GM21576 (cell line): ENCODE measurements at regions not wholly inside any gene's neighbourhood (a gene's known extent, or its start where the extent isn't known, plus 50 kb on each side); places are given as distances from the start of the nearest gene placed in this dataset.

Experiments used
- ATAC-seq: cut with Tn5 transposase; IDR thresholded peaks from one replicate; pipeline ENCODE4 v1.9.1; 2021; ENCODE audit warnings: mild to moderate bottlenecking, moderate library complexity; ENCODE audit not compliant: unreplicated experiment

DNA sequence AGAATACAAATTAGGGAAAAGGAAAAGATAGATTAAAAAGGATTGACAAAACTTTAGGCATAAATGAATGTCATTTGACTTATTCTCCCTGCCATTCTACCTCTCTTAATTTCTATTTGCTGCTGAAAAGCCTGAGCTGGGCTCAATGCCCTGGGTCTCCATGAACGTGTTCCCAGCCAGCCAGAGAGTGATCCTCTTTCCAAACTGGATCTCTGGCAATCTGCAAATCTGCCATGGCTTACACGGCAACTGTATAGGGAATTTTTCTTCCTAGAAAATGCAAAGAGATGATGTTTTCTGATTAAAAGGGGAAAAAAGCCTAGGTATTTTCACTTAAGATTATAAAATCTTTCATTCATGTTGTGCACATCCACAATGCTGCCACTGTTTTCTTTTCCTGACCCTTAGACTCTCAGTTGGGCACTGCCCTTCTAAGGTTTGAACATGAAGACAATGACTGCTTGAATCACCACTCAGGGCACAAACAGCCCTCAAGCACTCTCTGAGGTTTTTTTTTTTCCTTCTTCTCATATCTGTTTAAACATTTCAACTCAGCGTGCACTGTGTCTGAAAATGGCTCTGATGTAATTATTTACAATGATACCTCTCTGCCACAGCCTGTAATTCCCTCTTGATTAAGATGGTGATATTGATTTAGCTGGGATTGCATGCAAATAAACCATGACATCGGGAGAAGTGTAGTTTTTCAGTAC lies 60.3 kb downstream of the DACT1 start:
- no peak for ATAC-seq

DNA sequence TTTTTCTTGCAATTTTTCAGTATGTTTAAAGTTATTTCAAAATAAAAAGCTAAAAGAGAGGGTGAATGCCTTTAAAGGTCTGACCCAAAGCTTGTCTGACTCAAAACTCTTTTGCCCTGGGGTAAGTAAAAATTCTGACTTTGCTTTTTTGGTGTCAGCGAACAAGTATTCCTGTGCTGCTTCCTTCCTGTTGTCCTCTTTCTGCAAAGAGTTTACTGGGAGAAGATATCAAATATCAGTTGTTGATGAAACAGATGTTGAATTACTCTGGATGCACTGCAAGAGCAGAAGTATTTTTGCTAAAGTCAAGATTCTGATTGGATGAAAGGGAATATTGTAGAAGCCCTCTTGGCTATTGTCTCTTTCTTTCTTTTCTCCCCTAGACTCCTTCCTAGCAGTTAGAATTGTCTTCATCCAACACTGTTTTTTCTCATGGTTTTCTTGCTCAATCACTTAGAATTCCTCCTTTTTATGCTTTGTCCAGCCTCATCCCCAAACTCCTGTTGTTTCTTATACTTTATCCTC lies 62.0 kb downstream of the DACT1 start:
- no peak for ATAC-seq

DNA sequence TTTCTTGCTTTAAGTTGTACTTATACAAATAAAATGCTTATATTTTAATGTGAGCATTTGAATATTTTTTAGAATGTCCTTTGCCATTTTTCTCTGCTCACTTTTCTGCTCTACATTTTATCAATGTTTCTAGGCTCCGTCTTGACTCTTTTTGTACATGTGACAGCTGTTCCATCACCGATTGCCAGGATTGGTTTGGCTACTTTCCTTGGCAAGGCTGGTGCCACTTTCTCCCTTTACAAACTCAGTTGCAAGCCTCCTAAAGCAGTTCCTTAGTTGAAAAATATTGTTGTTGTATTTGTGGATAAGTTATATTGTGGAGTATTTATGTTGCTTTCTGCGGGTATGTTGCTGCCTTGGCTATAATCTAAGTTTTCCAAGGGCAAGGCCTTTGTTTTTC lies 63.4 kb downstream of the DACT1 start:
- ATAC-seq = no peak

DNA sequence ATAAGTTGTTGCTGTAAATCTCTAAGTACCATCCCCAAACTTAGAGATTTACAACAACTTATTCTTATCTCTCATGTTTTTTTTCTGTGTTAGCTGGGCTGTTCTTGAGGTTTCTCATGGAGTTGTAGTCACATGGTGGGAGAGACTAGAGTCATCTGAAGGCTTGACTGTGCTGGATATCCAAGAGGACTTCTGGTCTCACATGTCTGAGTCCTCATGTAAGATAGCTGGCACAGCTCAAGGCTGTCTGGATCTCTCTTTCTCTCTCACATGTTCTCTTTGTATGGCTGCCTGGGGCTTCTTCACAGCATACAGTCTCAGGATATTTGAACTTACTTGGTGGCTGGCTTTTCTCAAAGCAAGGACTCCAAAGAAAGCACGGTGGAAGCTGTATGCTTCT lies 63.8 kb downstream of the DACT1 start:
- ATAC-seq = no peak

DNA sequence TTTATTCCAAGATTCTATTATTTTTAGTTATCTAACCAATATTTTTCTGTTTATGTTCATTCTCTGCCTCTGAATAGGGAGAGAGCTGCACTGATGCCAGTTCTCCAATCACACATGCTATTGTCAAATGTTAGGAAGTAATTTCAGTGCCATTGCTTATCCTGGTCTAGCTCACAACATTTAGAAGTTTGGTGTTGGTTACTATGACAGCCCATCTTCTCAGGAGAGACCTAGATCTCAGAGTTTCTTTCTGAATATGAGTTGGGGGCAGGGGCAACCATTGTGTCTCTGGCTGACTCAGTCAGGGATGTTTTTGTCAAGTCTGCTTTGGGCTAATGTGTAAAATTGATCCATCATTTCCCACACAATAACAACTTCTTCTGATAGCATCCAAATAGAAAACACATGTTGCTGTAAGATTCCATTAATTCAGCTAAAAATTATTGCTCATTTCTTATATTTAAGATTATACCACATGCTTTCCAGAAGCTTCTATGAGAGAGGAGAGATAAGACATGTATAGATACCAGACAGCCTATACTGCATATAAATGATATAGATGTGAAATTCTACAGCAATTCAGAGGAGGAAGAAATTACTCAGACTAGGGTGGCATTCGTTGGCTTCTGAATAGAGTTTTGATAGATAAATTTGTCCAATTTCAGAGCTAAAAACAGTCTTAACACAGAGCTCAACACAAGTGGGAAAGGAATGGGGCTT lies 64.8 kb downstream of the DACT1 start:
- no peak for ATAC-seq

DNA sequence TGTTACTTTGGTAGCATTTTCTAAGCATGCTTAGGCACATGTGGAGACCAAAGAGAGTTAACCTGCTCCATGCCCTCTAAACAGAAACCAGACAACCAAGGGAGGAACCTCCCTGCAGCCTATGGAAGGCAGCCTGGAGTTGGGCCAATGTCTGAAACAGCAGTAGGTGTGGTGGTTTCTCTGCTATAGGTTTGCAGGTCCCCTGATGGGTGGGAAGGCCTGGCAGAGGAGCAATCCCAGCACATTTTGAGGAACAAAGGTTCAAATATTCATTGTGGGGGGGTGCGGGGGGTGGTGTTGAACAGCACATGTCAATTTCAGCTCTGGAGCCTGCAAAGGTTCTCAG lies 65.4 kb downstream of the DACT1 start:
- no peak for ATAC-seq

DNA sequence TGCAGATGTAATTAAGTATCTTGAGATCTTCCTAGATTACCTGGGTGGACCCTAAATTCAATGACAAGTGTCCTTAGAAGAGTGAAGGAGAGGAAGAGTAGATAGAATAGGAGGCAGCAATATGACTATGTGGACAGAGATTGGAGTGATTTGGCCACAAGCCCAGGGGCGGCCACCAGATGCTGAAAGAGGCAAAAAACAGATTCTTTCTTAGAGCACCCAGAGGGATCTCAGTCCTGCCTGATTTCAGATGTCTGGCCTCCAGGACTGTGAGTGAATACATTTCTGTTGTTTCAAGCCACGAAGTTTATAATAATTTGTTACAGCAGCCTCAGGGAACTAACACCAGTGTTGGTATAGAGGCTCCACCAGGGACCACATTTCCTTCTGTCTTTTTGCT lies 67.3 kb downstream of the DACT1 start:
- no peak for ATAC-seq

DNA sequence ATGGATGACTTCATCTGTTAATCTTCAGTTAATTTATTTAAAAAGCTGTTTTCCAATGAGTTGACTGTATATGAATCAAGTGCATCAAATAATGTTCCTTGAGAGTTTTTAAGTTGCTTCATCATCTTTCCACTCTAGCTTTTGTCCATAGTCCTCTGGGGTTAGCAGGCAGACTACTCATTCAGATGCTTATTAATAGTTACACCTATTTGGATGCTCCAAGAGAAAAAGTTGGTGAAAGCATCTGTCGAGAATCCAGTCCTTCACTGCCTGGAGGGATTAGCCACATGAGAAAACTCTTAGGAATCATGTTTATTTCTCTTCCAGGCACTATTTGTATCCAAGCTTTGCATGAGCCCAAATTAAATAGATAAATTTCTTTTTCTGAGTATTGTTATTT lies 70.2 kb downstream of the DACT1 start:
- no peak for ATAC-seq

DNA sequence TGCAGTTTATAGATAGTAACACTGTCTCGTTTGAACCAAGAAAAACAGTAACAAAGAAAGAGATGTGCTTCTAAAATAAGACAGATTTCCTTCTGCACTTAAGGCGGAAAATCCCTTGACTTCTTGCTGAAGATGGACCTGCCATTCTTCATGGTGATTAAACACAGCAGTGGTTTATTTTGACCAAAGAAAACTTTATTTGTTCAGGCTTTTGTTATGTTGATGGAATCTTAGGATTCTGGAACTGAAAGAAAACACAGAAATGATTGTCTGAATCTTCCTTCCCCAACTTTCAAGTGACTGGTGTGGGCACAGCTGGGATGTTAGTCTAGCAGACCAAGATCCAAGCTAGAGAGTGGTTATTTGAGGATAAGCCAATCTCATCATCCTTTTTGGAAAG lies 72.2 kb downstream of the DACT1 start:
- ATAC-seq = no peak

DNA sequence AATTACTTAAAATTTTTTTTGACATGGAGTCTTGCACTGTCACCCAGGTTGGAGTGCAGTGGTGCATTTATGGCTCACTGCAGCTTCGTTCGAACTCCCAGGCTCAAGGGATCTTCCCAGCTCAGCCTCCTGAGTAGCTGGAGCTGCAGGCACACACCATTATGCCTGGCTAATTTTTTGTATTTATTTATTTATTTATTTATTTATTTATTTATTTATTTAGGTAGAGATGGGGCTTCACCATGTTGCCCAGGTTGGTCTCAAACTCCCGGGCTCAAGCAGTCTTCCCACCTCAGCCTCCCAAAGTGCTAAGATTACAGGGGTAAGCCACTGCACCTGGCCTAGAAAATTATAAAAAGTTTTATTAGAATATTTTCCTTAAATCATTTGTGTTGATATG lies 73.6 kb downstream of the DACT1 start:
- ATAC-seq = no peak

DNA sequence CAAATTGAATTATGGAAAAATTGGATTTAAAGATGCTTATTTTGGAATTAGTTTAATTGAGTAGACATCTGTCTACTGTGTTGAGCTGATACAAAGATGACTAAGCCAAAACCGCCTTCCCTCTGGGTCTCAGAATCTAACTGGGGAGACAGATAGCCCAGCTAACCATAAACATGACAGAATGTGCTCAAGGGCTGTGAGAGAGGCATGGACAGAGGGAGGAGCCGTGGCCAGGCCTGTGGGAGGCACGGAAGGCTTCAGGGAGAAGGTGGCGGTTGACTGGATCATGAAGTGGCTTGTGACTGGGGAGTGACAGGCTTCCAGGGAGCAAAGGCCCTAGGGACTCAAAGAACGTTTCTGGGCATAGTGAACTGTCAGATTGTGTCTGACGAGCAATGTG lies 74.6 kb downstream of the DACT1 start:
- ATAC-seq = no peak

DNA sequence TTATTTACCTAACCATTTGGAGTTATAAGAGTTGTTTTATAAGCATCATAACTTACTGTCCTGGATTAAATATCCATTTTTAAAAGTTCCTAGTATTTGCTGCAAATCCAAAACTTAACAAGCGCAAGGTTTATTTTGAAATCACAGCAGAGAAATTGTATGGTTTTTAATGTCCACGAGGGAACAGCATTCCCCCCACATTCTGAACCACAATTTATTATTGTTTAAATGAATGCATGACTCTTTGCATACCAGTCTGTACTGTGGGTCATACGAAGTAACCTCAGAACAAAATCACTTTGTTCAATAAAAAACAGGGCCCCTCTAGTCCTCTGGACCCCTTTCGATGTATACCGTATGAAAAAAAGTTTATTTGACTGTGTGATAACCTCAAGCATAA lies 75.9 kb downstream of the DACT1 start:
- ATAC-seq = no peak

DNA sequence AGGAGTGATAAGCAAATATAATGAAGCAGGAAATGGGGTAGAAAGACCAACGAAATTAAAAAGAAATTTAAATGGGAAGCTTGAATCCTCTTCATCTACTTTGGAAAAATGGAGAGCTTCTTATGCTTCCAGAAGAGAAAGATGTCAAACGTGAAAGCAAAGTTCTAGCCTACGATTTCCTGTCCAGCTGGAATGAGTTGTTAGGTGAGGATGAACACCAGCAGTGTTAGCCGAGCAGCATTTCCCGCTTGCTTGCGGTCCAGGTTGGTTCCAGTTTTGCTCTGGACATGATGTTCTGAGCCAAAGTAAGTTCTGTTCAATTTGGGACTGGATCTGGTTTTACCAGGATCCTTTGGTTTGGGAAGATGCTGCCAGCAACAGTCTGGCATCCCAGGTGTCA lies 78.9 kb downstream of the DACT1 start:
- no peak for ATAC-seq

DNA sequence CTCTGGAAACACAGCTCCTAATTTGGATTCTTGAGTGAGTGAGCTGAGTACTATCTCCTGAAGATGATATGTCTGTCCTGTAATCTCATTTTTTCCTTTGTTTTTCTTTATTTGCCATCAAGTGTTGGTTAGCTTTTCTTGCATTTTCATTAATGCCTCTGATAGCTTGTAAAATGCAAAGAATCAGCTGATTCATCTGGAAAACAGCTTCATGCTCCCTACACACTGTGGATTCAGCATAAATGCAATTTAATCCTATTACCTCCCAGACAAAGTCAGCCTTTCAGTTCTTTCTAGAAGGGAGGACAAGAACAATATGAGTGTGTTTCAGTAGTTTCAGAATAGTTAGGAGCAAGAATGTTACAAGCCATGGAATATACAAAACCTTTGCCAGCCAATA lies 79.4 kb downstream of the DACT1 start:
- ATAC-seq = no peak

DNA sequence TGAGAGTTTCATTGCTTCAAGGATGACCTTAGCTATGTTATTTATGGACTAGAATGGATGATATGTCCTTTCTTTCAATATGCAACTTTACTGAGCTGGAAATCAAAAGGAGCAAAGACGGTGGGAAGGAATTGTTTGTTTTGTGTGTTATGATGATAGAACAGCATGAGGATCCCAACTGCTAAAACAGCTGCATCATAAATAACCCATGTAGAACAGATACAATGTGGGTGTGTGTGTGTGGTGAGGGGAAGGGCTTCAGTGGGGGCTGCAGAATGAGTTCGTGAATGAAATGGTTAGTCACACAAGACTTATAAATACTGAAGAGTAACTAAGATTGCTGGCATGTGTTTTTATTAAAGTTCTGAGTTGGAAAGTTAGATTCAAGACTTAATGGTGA lies 80.1 kb downstream of the DACT1 start:
- ATAC-seq = no peak

DNA sequence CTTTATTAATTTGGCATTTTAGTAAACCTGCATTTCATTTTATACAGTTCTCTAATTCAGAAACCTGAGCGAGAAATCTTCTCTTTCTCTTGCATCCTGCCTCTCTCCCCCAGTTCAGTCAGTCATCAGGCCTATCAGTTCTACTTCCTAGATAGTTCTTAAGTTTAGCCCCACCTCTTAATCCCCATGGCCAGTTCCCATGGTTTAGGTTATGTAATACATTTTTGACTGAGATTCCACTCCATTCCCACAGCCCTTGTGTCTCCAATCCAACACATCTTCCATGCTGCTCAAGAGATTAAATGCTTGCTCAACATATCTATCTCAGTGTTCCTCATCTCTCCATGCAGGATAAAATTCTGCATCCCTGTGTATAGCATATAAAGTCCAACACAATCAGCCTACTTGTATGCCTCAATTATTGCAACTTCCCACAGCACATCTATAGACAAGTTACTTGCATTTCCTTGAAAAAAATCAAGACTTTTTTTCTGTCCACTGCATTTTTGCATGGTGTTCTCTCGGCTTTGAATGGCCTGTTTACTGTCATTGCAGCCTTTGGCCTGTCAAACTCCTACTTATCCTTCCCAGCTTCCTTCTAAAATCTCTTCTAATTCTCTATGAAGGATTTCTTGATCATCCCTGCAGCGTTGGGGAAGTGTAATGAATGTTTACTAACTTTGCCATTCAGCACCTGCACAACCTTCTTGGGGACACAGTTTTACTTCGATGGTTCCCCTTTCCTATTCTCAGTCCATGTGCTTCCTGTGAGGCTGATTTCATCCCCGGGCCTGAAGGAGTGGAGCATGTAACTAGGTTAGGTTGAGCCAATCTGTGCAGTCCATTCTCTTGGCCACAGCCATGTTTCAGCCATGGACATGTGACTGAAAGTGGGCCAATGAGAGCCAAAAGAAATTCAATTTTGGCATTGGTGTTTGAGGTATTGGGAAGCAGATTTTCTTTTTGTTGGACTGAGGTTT lies 80.8 kb downstream of the DACT1 start:
- no peak for ATAC-seq

DNA sequence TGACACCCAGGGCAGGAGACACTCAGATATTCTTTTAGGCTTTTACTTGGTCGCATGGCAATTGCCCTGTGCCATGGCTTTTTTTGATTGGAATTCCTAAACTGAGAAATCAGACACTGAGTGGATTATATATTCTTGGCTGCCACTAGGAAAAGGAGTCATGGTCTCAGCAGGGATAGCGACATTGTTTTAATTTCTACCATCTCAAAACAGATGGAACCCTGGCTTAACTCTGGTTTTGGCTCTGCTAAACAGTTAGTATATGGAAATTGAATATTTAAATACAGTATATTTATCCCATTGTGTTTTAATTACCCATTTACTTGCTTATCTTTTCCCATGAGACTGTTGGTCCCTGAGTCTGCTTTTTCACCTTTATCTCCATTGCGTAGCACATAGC lies 84.0 kb downstream of the DACT1 start:
- ATAC-seq = no peak

DNA sequence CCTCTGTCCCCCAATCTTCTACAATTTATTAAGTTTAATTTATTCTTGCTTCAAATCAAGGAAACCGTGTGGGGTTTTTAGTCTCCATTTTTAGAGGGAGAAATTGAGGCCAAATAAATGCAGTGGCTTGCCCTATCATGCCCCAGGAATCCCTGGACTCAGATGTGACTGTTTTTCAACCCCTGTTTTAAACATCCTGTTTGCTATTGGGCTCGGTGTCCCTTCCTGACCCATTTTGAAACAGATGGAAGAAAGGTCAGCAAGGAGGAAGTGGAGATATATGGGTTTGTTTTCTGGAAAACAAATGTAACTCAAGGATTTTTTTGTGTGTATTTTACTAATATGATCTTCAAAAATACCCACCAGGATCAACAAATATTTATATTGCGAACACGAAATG lies 84.7 kb downstream of the DACT1 start:
- ATAC-seq = no peak

DNA sequence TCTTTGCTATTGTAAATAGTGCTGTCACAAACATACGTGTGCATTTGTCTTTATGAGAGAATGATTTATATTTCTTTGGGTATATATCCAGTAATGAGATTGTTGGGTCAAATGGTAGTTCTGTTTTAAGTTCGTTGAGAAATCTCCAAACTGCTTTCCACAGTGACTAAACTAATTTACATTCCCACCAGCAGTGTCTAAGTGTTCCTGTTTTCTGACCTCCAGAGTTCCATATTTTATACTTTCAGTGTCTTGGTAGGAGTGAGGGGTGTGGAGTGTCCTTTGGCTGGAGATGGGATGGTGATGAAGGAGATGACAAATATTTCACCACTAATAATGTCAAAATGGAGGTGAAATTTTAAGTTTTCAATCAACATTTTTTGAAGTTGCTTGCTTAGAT lies 86.4 kb downstream of the DACT1 start:
- no peak for ATAC-seq

DNA sequence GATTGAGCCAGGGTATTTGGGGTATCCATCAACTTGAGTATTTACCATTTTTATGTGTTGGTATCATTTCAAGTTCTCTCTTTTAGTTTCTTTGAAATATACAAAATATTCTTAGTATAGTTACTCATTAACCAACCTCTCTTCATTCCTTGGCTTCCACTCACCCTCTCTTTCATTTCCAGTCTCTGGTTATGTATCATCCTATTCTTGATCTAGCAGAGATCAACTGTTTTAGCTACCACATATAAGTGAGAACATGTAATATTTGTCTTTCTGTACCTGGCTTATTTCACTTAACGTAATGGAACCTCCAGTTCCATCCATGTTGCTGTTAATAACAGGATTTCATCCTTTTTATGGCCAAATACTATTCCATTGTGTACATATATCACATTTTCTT lies 86.9 kb downstream of the DACT1 start:
- ATAC-seq = no peak

DNA sequence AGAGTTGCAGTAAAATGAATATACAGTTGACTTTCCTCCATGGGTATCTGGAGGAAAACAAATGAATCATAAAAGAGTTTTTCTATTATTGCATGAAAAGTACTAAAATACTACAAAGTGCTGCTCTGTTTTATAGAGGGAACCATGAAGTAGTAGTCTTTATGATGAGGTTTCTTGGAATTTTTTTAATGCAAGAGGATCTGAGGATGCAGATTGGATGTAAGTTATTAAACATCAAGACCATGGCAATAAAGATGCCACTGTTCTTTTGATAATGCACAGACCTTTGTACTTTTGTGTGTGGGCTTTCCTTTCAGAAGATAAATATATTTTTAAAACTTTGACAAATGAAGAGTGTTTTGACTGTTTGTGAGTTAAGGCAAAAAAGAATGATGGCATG lies 87.5 kb downstream of the DACT1 start:
- ATAC-seq = no peak

DNA sequence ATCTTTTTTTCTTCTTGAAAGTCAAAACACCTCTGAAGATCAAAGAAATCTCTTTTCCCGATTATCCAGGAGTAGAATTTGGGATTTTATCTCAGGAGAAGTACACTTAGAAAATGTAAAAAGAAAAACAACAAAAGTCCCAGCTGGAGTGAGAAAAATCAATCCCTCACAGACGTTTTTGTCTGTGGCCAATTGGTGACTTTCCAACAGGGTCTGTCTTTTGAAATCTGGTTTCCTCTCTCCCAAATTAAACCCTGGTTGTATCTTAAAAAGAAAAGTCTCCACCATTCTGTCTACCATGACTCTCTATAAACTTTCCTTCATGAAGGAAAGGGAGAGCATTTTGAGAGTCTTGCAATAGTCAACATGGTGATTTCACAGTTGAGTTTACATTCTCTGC lies 88.1 kb downstream of the DACT1 start:
- no peak for ATAC-seq
